Left ventricle myocardium inferior (tissue), 1 donor: ENCODE measurements at regions not wholly inside any gene's neighbourhood (a gene's known extent, or its start where the extent isn't known, plus 50 kb on each side); places are given as distances from the start of the nearest gene placed in this dataset.

Experiments
- DNase-seq: peaks from one replicate; pipeline ENCODE4 v3.0.0-alpha.2; 2020
- H3K27ac ChIP-seq: fragments of 200-600 bp; replicated peaks from 2 replicates; pipeline ENCODE4 v1.8.0; 2021
- H3K27me3 ChIP-seq: fragments of 200-600 bp; 2 replicates; pipeline ENCODE4 v1.8.0; 2021; ENCODE audit warnings: low read depth
- H3K36me3 ChIP-seq: fragments of 200-600 bp; 2 replicates; pipeline ENCODE4 v1.8.0; 2021
- H3K4me1 ChIP-seq: fragments of 200-600 bp; 2 replicates; pipeline ENCODE4 v1.8.0; 2021
- H3K4me3 ChIP-seq: fragments of 200-600 bp; 2 replicates; pipeline ENCODE4 v1.8.0; 2021; ENCODE audit warnings: mild to moderate bottlenecking, moderate library complexity
- H3K9me3 ChIP-seq: fragments of 200-600 bp; replicated peaks from 2 replicates; pipeline ENCODE4 v1.8.0; 2021
- CTCF ChIP-seq: fragments of 200-600 bp; IDR thresholded peaks from 2 replicates; pipeline ENCODE4 v1.8.0; 2021; ENCODE audit warnings: antibody characterized with exemption, mild to moderate bottlenecking, borderline replicate concordance
- intact Hi-C: fragments of 100-400 bp; cut with micrococcal nuclease; formaldehyde crosslinking; loops from one replicate; pipeline ENCODE4 v1.11.0; 2022
- donor health status: DM: no; HTN: yes; CAD: no; lungs with severe emphysema.

- no peak for TF ChIP-seq CTCF
- Histone ChIP-seq H3K4me1 (no peaks in the 10 kb centered on the region), H3K27me3 (no peaks in the 10 kb centered on the region), H3K9me3 (no peaks in the 10 kb centered on the region), H3K4me3 (no peak overlapping the region), H3K27ac (no peak overlapping the region), H3K36me3 (no peaks in the 10 kb centered on the region)
- DNase-seq = no peak
- intact Hi-C loops = no loop called here
Measured at GRCh38 chr11:106379712-106380111, 302.2 kb downstream of the AASDHPPT start.

DNA sequence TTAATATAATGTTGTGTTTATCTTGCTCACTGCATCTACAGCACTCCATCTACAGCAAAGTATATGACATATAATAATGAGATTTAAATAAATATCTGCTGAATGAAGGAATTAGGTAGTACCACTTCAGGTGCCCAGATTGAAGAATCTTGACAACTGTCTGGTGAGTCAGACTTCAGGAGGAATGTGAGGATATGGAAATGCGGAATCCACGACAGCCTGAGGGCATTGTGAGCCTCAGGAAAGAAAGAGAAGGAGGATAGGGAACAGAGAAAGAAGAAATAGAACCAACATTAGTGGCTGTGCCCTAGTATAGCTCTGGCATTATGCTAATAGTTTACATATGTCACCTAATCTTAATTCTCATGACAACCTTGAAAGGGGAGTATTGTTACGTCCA lies 304.4 kb downstream of the AASDHPPT start:
- Histone ChIP-seq H3K4me3 (no peak overlapping the region), H3K4me1 (no peaks in the 10 kb centered on the region), H3K9me3 (peaks cover under 1% of the 10 kb centered on the region), H3K36me3 (no peaks in the 10 kb centered on the region), H3K27ac (no peak overlapping the region), H3K27me3 (no peaks in the 10 kb centered on the region)
- TF ChIP-seq CTCF = no peak
- DNase-seq = no peak
- intact Hi-C loops = no loop called here

GRCh38 chr11:106384429-106384828 lies 307.0 kb downstream of the AASDHPPT start:
- intact Hi-C loops = no loop called here
- TF ChIP-seq CTCF = no peak
- no peaks in the 10 kb centered on the region for H3K36me3 ChIP-seq

DNA sequence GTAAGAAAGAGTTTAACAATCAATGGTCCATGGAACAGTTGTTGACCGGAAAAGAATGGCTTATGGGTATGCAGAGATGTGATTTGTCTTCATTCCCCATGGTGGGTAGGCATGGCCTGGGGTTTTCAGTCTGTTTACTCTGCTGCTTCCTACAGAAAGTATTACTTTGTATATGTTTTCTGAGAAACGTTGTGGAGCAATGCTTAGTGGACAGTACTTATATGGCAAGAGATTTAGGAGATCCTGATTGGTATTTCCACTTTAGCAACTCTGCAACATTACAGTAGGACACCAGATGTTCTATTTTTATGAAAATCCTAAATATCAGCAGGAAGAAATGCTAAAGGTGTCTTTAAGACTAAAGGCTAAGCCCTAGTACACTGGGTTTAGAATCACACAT lies 309.1 kb downstream of the AASDHPPT start:
- H3K27ac ChIP-seq = no peak overlapping the region
- no peak for TF ChIP-seq CTCF

More at GRCh38 chr11:106384429-106384828, 307.0 kb downstream of the AASDHPPT start:
- Histone ChIP-seq H3K4me3 (no peak overlapping the region), H3K27ac (no peak overlapping the region), H3K4me1 (no peaks in the 10 kb centered on the region), H3K9me3 (peaks cover 4% of the 10 kb centered on the region), H3K27me3 (no peaks in the 10 kb centered on the region)
- DNase-seq = no peak

DNA sequence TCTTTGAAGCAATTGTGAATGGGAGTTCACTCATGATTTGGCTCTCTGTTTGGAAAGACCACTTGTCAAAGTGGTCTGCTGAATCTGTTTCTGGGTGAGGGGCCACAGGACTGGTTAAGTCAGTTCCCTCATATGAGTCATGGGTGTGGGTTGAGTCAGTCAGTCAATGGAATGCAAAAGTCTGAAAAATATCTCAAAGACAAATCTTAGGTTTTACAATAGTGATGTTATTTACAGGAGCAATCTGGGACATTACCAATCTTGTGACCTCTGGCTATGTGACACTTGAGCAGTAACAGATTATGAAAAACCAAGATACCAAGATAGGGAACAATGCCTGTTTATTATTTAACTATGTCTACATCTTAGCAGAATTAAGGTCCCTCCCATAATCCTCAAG lies 311.6 kb downstream of the AASDHPPT start:
- no peak for TF ChIP-seq CTCF
- H3K4me3 ChIP-seq = no peak overlapping the region
- intact Hi-C loops = no loop called here

More for the DNA sequence above, 309.1 kb downstream of the AASDHPPT start:
- Histone ChIP-seq H3K36me3 (no peaks in the 10 kb centered on the region), H3K4me1 (no peaks in the 10 kb centered on the region), H3K9me3 (peaks cover 4% of the 10 kb centered on the region), H3K4me3 (no peak overlapping the region), H3K27me3 (no peaks in the 10 kb centered on the region)
- no peak for DNase-seq
- intact Hi-C loops = no loop called here

DNA sequence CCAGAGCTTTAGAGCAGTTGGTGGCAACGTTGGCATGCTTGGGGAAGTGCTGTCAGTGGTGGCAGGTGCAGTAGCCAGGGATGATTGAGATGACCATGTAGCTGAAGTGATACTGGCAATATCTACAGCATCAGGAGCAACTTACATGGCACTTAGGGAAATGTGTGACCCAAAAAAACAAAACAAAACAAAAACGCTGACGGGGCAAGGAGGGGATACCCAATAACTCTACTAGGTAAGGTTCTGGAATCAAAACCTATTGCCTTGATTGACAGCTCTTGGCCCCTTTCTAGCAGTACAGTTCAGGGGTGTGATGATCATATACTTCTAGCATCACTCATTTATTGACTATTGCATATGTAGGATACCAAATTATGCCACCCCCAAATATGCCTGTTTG lies 312.6 kb downstream of the AASDHPPT start:
- Histone ChIP-seq H3K36me3 (no peaks in the 10 kb centered on the region), H3K27me3 (no peaks in the 10 kb centered on the region), H3K9me3 (peaks cover 5% of the 10 kb centered on the region), H3K27ac (no peak overlapping the region), H3K4me3 (no peak overlapping the region), H3K4me1 (no peaks in the 10 kb centered on the region)
- TF ChIP-seq CTCF = no peak
- DNase-seq = no peak
- intact Hi-C loops = no loop called here

More for the DNA sequence above, 311.6 kb downstream of the AASDHPPT start:
- no peak overlapping the region for H3K27ac ChIP-seq
- peaks cover 4% of the 10 kb centered on the region for H3K9me3 ChIP-seq
- H3K36me3 ChIP-seq = no peaks in the 10 kb centered on the region
- no peak for DNase-seq
- no peaks in the 10 kb centered on the region for H3K4me1 ChIP-seq
- no peaks in the 10 kb centered on the region for H3K27me3 ChIP-seq
